PC-3 (cell line): ENCODE measurements at regions not wholly inside any gene's neighbourhood (a gene's known extent, or its start where the extent isn't known, plus 50 kb on each side); places are given as distances from the start of the nearest gene placed in this dataset.

Source experiments
- ATAC-seq: fragments of 200-7000 bp; cut with Tn5 transposase; 2 replicates; pipeline ENCODE4 v1.9.1; 2020; ENCODE audit warnings: mild to moderate bottlenecking, moderate library complexity
- BruUV-seq: library from RNA; stranded (reverse); fragments of 400-500 nt; replicated peaks from 2 replicates; lab custom pipeline; 2021; lab: Mats Ljungman, UMichigan
- CTCF ChIA-PET: fragments of 300-600 bp; sonication (Branson Sonifier 250); formaldehyde crosslinking; loops from one replicate; lab custom pipeline; 2022; ENCODE audit warnings: antibody characterized with exemption; lab: Charles Lee
- POLR2A ChIA-PET: fragments of 300-600 bp; sonication (Branson Sonifier 250); formaldehyde crosslinking; loops from one replicate; lab custom pipeline; 2022; ENCODE audit warnings: antibody characterized with exemption; ENCODE audit not compliant: unreplicated experiment; lab: Charles Lee
- DNase-seq: peaks from one replicate; pipeline ENCODE4 v3.0.0-alpha.2; 2015
- H2AFZ ChIP-seq: fragments of 300-600 bp; sonication (generic); 2 replicates; pipeline ENCODE4 v1.6.0; 2016; ENCODE audit warnings: antibody characterized with exemption, low read length
- H3F3A ChIP-seq: fragments of 300-600 bp; sonication (generic); one replicate; pipeline ENCODE4 v1.6.0; 2017; ENCODE audit warnings: antibody characterized with exemption, low read length, control low read depth, mild to moderate bottlenecking; ENCODE audit not compliant: unreplicated experiment
- H3K27ac ChIP-seq: fragments of 300-600 bp; sonication (generic); 2 replicates; pipeline ENCODE4 v1.5.1; 2016; ENCODE audit warnings: mild to moderate bottlenecking, low read length
- H3K27me3 ChIP-seq: fragments of 300-600 bp; sonication (generic); 2 replicates; pipeline ENCODE4 v1.6.1; 2016; ENCODE audit warnings: low read length, mixed read lengths
- H3K36me3 ChIP-seq: fragments of 300-600 bp; sonication (generic); 2 replicates; pipeline ENCODE4 v1.6.1; 2016; ENCODE audit warnings: low read depth, mixed run types, low read length, mixed read lengths
- H3K4me1 ChIP-seq: fragments of 300-600 bp; sonication (generic); 2 replicates; pipeline ENCODE4 v1.5.1; 2016; ENCODE audit warnings: low read length; ENCODE audit not compliant: insufficient read depth
- H3K4me2 ChIP-seq: fragments of 300-600 bp; sonication (generic); 2 replicates; pipeline ENCODE4 v1.6.0; 2016; ENCODE audit warnings: low read length
- H3K4me3 ChIP-seq: fragments of 300-600 bp; sonication (generic); 2 replicates; pipeline ENCODE4 v1.5.1; 2016; ENCODE audit warnings: mild to moderate bottlenecking, low read length, mixed read lengths
- H3K79me2 ChIP-seq: fragments of 300-600 bp; sonication (generic); 2 replicates; pipeline ENCODE4 v1.6.1; 2017; ENCODE audit warnings: low read length, mixed read lengths
- H3K9ac ChIP-seq: fragments of 300-600 bp; sonication (generic); 2 replicates; pipeline ENCODE4 v1.6.0; 2016; ENCODE audit warnings: mild to moderate bottlenecking, low read length
- H3K9me2 ChIP-seq: fragments of 300-600 bp; sonication (generic); replicated peaks from 2 replicates; pipeline ENCODE4 v1.6.1; 2016; ENCODE audit warnings: mixed run types, low read length, mixed read lengths
- H3K9me3 ChIP-seq: fragments of 300-600 bp; sonication (generic); 2 replicates; pipeline ENCODE4 v1.6.1; 2016; ENCODE audit warnings: low read length, mixed read lengths
- H4K20me1 ChIP-seq: fragments of 300-600 bp; sonication (generic); 2 replicates; pipeline ENCODE4 v1.6.1; 2016; ENCODE audit warnings: low read length, mixed read lengths
- EZH2 ChIP-seq: fragments of 300-600 bp; sonication (generic); IDR thresholded peaks from one replicate; pipeline ENCODE4 v1.6.1; 2017; ENCODE audit warnings: antibody characterized with exemption, mild to moderate bottlenecking, low read length; ENCODE audit not compliant: unreplicated experiment
- EZH2phosphoT487 ChIP-seq: fragments of 300-600 bp; sonication (generic); IDR thresholded peaks from 2 replicates; pipeline ENCODE4 v1.6.1; 2018; ENCODE audit warnings: mild to moderate bottlenecking, antibody characterized with exemption, low read length, borderline replicate concordance
- intact Hi-C: fragments of 100-400 bp; cut with micrococcal nuclease; formaldehyde crosslinking; loops from 2 replicates; pipeline ENCODE4 v1.9.0; 2023
- TF ChIP-seq, protein P1 (sequence below): fragments of 300-600 bp; sonication (generic); conservative IDR thresholded peaks from 2 replicates; pipeline ENCODE4 v1.5.1; 2017; ENCODE audit warnings: antibody characterized with exemption, low read depth, mild to moderate bottlenecking, low read length

GRCh38 chr20:54711071-54711470, 235.7 kb downstream of the DOK5 start:
- ATAC-seq (no peak), DNase-seq (no peak)
- Histone ChIP-seq H3K27ac (no peak overlapping the region), H3K4me1 (no peaks in the 10 kb centered on the region), H3K9me2 (no peaks in the 10 kb centered on the region), H3K9ac (no peak overlapping the region), H2AFZ (no peak overlapping the region), H3K4me2 (no peak overlapping the region), H3K79me2 (no peaks in the 10 kb centered on the region), H3F3A (no peaks in the 10 kb centered on the region), H3K36me3 (no peaks in the 10 kb centered on the region), H3K4me3 (no peak overlapping the region), H3K9me3 (0 out of 2 replicates have a peak, but pooled peaks cover 9% of the 10 kb centered on the region), H3K27me3 (no peaks in the 10 kb centered on the region), H4K20me1 (no peaks in the 10 kb centered on the region)
- no TSS peak for BruUV-seq
- TF ChIP-seq EZH2phosphoT487 (no peak), EZH2 (no peak)
- TF ChIP-seq, protein P1, sequence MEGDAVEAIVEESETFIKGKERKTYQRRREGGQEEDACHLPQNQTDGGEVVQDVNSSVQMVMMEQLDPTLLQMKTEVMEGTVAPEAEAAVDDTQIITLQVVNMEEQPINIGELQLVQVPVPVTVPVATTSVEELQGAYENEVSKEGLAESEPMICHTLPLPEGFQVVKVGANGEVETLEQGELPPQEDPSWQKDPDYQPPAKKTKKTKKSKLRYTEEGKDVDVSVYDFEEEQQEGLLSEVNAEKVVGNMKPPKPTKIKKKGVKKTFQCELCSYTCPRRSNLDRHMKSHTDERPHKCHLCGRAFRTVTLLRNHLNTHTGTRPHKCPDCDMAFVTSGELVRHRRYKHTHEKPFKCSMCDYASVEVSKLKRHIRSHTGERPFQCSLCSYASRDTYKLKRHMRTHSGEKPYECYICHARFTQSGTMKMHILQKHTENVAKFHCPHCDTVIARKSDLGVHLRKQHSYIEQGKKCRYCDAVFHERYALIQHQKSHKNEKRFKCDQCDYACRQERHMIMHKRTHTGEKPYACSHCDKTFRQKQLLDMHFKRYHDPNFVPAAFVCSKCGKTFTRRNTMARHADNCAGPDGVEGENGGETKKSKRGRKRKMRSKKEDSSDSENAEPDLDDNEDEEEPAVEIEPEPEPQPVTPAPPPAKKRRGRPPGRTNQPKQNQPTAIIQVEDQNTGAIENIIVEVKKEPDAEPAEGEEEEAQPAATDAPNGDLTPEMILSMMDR = no peak
- ChIA-PET POLR2A (no interaction called here), CTCF (no interaction called here)
- intact Hi-C loops = no loop called here

DNA sequence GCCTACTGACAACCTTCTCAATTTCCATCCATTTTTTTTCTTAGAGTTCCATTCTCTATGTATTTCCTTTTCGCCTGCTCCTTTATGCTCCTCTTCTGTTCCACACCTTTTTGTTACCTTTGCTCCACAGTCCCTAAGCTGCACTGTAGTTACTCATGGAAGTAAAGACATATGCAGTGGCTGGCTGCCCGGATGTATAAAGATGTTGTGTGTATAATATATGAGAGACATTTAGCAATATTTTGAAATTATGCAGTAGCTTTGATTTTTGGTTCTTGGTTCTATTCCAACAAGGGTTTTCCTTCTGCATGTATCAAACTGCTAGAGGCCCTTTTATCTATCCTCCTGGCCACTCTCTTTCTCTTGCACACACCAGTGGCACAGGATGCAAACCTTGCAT, 234.9 kb downstream of the DOK5 start:
- intact Hi-C loops = no loop called here
- CTCF ChIA-PET = no interaction called here
- no peak for ATAC-seq

GRCh38 chr20:54708229-54708628, 232.8 kb downstream of the DOK5 start:
- no peak for TF ChIP-seq EZH2phosphoT487
- no peak for TF ChIP-seq EZH2
- TF ChIP-seq, protein P1 = no peak
- intact Hi-C loops = no loop called here
- Histone ChIP-seq H3K4me3 (no peak overlapping the region), H3F3A (no peaks in the 10 kb centered on the region), H3K27me3 (no peaks in the 10 kb centered on the region), H3K4me2 (no peak overlapping the region), H2AFZ (no peak overlapping the region), H3K36me3 (no peaks in the 10 kb centered on the region), H3K79me2 (no peaks in the 10 kb centered on the region), H3K27ac (no peak overlapping the region), H3K9ac (no peak overlapping the region), H3K4me1 (no peaks in the 10 kb centered on the region), H4K20me1 (no peaks in the 10 kb centered on the region), H3K9me3 (0 out of 2 replicates have a peak, but pooled peaks cover 9% of the 10 kb centered on the region), H3K9me2 (no peaks in the 10 kb centered on the region)
- DNase-seq = no peak
- no TSS peak for BruUV-seq
- CTCF ChIA-PET = no interaction called here
- POLR2A ChIA-PET = no interaction called here
- ATAC-seq = no peak

More for the DNA sequence above, 234.9 kb downstream of the DOK5 start:
- no peak overlapping the region for H3K27ac ChIP-seq
- no peaks in the 10 kb centered on the region for H4K20me1 ChIP-seq
- no peaks in the 10 kb centered on the region for H3K4me1 ChIP-seq
- no TSS peak for BruUV-seq
- no peaks in the 10 kb centered on the region for H3K9me2 ChIP-seq
- DNase-seq = no peak
- H3K4me2 ChIP-seq = no peak overlapping the region
- H3K79me2 ChIP-seq = no peaks in the 10 kb centered on the region
- no peak overlapping the region for H2AFZ ChIP-seq
- TF ChIP-seq, protein P1 = no peak
- TF ChIP-seq EZH2 (no peak), EZH2phosphoT487 (no peak)
- H3K9ac ChIP-seq = no peak overlapping the region
- no peaks in the 10 kb centered on the region for H3K36me3 ChIP-seq
- H3K9me3 ChIP-seq = 0 out of 2 replicates have a peak, but pooled peaks cover 9% of the 10 kb centered on the region
- H3K4me3 ChIP-seq = no peak overlapping the region
- POLR2A ChIA-PET = no interaction called here
- H3F3A ChIP-seq = no peaks in the 10 kb centered on the region
- no peaks in the 10 kb centered on the region for H3K27me3 ChIP-seq
